ENCODE measurements at regions not wholly inside any gene's neighbourhood (a gene's known extent, or its start where the extent isn't known, plus 50 kb on each side); places are given as distances from the start of the nearest gene placed in this dataset.
"Not testable (repeated sequence)": the region's sequence is repeated elsewhere in the genome, so short reads cannot be mapped to it uniquely, and the experiment has no call there.

GRCh38 chr14:48259876-48260275 is 584.5 kb upstream of the MDGA2 start:
- H2BK5ac ChIP-seq (ENCODE audit: insufficient read length, low read length); H3K4ac ChIP-seq (ENCODE audit: low read depth, low read length); H2BK120ac ChIP-seq (ENCODE audit: low read depth, low read length, poor library complexity, severe bottlenecking); H3K36me3 Mint-ChIP-seq (ENCODE audit: insufficient read depth in 1 of 3, low read depth in 3 of 3); H4K8ac ChIP-seq (replicated peaks; ENCODE audit: insufficient read length, low read depth, low read length); H3K79me1 ChIP-seq (ENCODE audit: insufficient read depth, low read depth, low read length, poor library complexity, severe bottlenecking); H4K5ac ChIP-seq (ENCODE audit: insufficient read length, low read depth, low read length); H3K27me3 Mint-ChIP-seq (ENCODE audit: low read depth); H3K27me3 ChIP-seq (ENCODE audit: insufficient read depth, low read length); H3K18ac ChIP-seq (ENCODE audit: insufficient read length, low read depth, low read length); H4K91ac ChIP-seq (ENCODE audit: insufficient read length, low read depth, low read length); H3K4me1 ChIP-seq (ENCODE audit: insufficient read depth, low read length); H3K9me3 ChIP-seq (ENCODE audit: control insufficient read depth, low read depth, low read length); DNase-seq; H4K20me1 ChIP-seq (ENCODE audit: control insufficient read depth, insufficient read depth, insufficient read length); H2BK20ac ChIP-seq (ENCODE audit: low read depth, low read length, poor library complexity, severe bottlenecking); H3T11ph ChIP-seq (ENCODE audit: low read length); H3K4me3 Mint-ChIP-seq; H2BK12ac ChIP-seq (ENCODE audit: insufficient read length, low read depth, low read length); H2AFZ ChIP-seq (ENCODE audit: low read length); H2BK15ac ChIP-seq (ENCODE audit: low read depth, low read length); H3K23me2 ChIP-seq (ENCODE audit: insufficient read length, low read depth, low read length, poor library complexity, severe bottlenecking); H3K56ac ChIP-seq (ENCODE audit: insufficient read length, low read depth, low read length); H2AK5ac ChIP-seq (ENCODE audit: insufficient read length, low read length); H3K23ac ChIP-seq (ENCODE audit: insufficient read length, low read depth, low read length): not testable (repeated sequence)
- Histone ChIP-seq H3K4me2 (ENCODE audit: insufficient read depth, insufficient read length, low read length) (peak overlapping the region; percentile 81), H3K79me2 (ENCODE audit: insufficient read depth, low read length) (peaks cover 38% of the 10 kb centered on the region), H3K27ac (ENCODE audit: insufficient read length, low read depth, low read length) (peak overlapping the region; percentile 64), H3K14ac (ENCODE audit: insufficient read depth, low read length) (peak overlapping the region; percentile 39; the same call in 1 of the 2 replicates), H3K9ac (ENCODE audit: extremely low read depth, insufficient read length, low read length) (peak overlapping the region; percentile 96)
- Mint-ChIP-seq H3K9me3 (peaks cover 2 to 11% of the 10 kb centered on the region in 2 experiments; a peak in 1 of 5 replicates), H3K27ac (peak overlapping the region; percentile 95 to 99 (median 97)), H3K4me1 (peaks cover 32 to 38% of the 10 kb centered on the region in 2 experiments)
- WGBS (ENCODE audit: extremely low coverage, insufficient read length, low lambda C conversion rate), result no CpG with 5 or more reads among the region's 8 CpGs

GRCh38 chr14:48259232-48259631 is 583.8 kb upstream of the MDGA2 start:
- H4K20me1 ChIP-seq (ENCODE audit: control insufficient read depth, insufficient read depth, insufficient read length); H2AFZ ChIP-seq (ENCODE audit: low read length); H2BK15ac ChIP-seq (ENCODE audit: low read depth, low read length); H3K4me1 ChIP-seq (ENCODE audit: insufficient read depth, low read length); H2BK120ac ChIP-seq (ENCODE audit: low read depth, low read length, poor library complexity, severe bottlenecking); H4K5ac ChIP-seq (ENCODE audit: insufficient read length, low read depth, low read length); H3K79me1 ChIP-seq (ENCODE audit: insufficient read depth, low read depth, low read length, poor library complexity, severe bottlenecking); H2BK12ac ChIP-seq (ENCODE audit: insufficient read length, low read depth, low read length); H3K56ac ChIP-seq (ENCODE audit: insufficient read length, low read depth, low read length); H3K18ac ChIP-seq (ENCODE audit: insufficient read length, low read depth, low read length); H3K4ac ChIP-seq (ENCODE audit: low read depth, low read length); H3K9me3 ChIP-seq (ENCODE audit: control insufficient read depth, low read depth, low read length); H3K23me2 ChIP-seq (ENCODE audit: insufficient read length, low read depth, low read length, poor library complexity, severe bottlenecking); H3K36me3 Mint-ChIP-seq (ENCODE audit: insufficient read depth in 1 of 3, low read depth in 3 of 3); H4K8ac ChIP-seq (replicated peaks; ENCODE audit: insufficient read length, low read depth, low read length); H3K23ac ChIP-seq (ENCODE audit: insufficient read length, low read depth, low read length); H3K27me3 ChIP-seq (ENCODE audit: insufficient read depth, low read length); H3K14ac ChIP-seq (ENCODE audit: insufficient read depth, low read length); H2BK5ac ChIP-seq (ENCODE audit: insufficient read length, low read length); H3K27me3 Mint-ChIP-seq (ENCODE audit: low read depth); H3T11ph ChIP-seq (ENCODE audit: low read length); H3K4me3 Mint-ChIP-seq; H2BK20ac ChIP-seq (ENCODE audit: low read depth, low read length, poor library complexity, severe bottlenecking); H2AK5ac ChIP-seq (ENCODE audit: insufficient read length, low read length); H4K91ac ChIP-seq (ENCODE audit: insufficient read length, low read depth, low read length); DNase-seq: not testable (repeated sequence)
- Histone ChIP-seq H3K79me2 (ENCODE audit: insufficient read depth, low read length) (peaks cover 43% of the 10 kb centered on the region), H3K27ac (ENCODE audit: insufficient read length, low read depth, low read length) (peak overlapping the region; percentile 64), H3K4me2 (ENCODE audit: insufficient read depth, insufficient read length, low read length) (peak overlapping the region; percentile 81), H3K9ac (ENCODE audit: extremely low read depth, insufficient read length, low read length) (peak overlapping the region; percentile 96)
- peaks cover 2 to 11% of the 10 kb centered on the region in 2 experiments; a peak in 1 of 5 replicates for H3K9me3 Mint-ChIP-seq
- H3K27ac Mint-ChIP-seq, result peak overlapping the region; percentile 95 to 99 (median 97); a peak in 6 of 7 replicates
- WGBS (ENCODE audit: extremely low coverage, insufficient read length, low lambda C conversion rate), result no CpG with 5 or more reads among the region's 5 CpGs
- H3K4me1 Mint-ChIP-seq, result peaks cover 37 to 43% of the 10 kb centered on the region in 2 experiments

All from H9 (cell line).